ENCODE measurements at regions not wholly inside any gene's neighbourhood (a gene's known extent, or its start where the extent isn't known, plus 50 kb on each side); places are given as distances from the start of the nearest gene placed in this dataset.

- Histone ChIP-seq H3K4me2 (ENCODE audit: insufficient read depth, low read length) (no peak overlapping the region), H3K9me3 (ENCODE audit: insufficient read depth, low read length, severe bottlenecking) (peaks cover 24% of the 10 kb centered on the region), H3K9ac (ENCODE audit: low read depth, low read length) (no peak overlapping the region), H3K79me2 (ENCODE audit: insufficient read depth, low read length) (no peaks in the 10 kb centered on the region), H3K4me3 (ENCODE audit: low read depth in 1 of 2, low read length in 2 of 2) (no peak overlapping the region), H3K27me3 (ENCODE audit: insufficient read depth, low read length, poor library complexity) (no peaks in the 10 kb centered on the region), H4K20me1 (ENCODE audit: insufficient read depth, low read length) (no peaks in the 10 kb centered on the region), H2AFZ (ENCODE audit: low read depth, low read length) (no peak overlapping the region), H3K27ac (ENCODE audit: low read length) (no peak overlapping the region), H3K36me3 (ENCODE audit: insufficient read depth, low read length) (no peaks in the 10 kb centered on the region), H3K4me1 (ENCODE audit: insufficient read depth, low read length) (no peaks in the 10 kb centered on the region)
- DNase-seq (no peak), ATAC-seq (ENCODE audit: insufficient read depth, low read depth) (no peak)
- TF ChIP-seq CTCF (IDR thresholded peaks at IDR 0.05; ENCODE audit: borderline replicate concordance, extremely low read depth, low read length, poor library complexity, severe bottlenecking): no peak
- no peak for TF ChIP-seq EZH2 (IDR thresholded peaks at IDR 0.05; ENCODE audit: borderline replicate concordance, low read depth, low read length, severe bottlenecking)
Measured at GRCh38 chr6:166052837-166053236, 114.8 kb downstream of the TBXT start.

- H3K36me3 ChIP-seq (ENCODE audit: insufficient read depth, low read length): no peaks in the 10 kb centered on the region
- H3K27ac ChIP-seq (ENCODE audit: low read length): no peak overlapping the region
- DNase-seq (no peak), ATAC-seq (ENCODE audit: insufficient read depth, low read depth) (no peak)
- H3K9ac ChIP-seq (ENCODE audit: low read depth, low read length): no peak overlapping the region
- H3K79me2 ChIP-seq (ENCODE audit: insufficient read depth, low read length): no peaks in the 10 kb centered on the region
- H3K9me3 ChIP-seq (ENCODE audit: insufficient read depth, low read length, severe bottlenecking): peaks cover 24% of the 10 kb centered on the region
- H3K4me2 ChIP-seq (ENCODE audit: insufficient read depth, low read length): no peak overlapping the region
- no peaks in the 10 kb centered on the region for H4K20me1 ChIP-seq (ENCODE audit: insufficient read depth, low read length)
- TF ChIP-seq EZH2 (IDR thresholded peaks at IDR 0.05; ENCODE audit: borderline replicate concordance, low read depth, low read length, severe bottlenecking) (no peak), CTCF (IDR thresholded peaks at IDR 0.05; ENCODE audit: borderline replicate concordance, extremely low read depth, low read length, poor library complexity, severe bottlenecking) (no peak)
- H3K4me3 ChIP-seq (ENCODE audit: low read depth in 1 of 2, low read length in 2 of 2): no peak overlapping the region
- no peaks in the 10 kb centered on the region for H3K4me1 ChIP-seq (ENCODE audit: insufficient read depth, low read length)
- no peaks in the 10 kb centered on the region for H3K27me3 ChIP-seq (ENCODE audit: insufficient read depth, low read length, poor library complexity)
- no peak overlapping the region for H2AFZ ChIP-seq (ENCODE audit: low read depth, low read length)
Measured at GRCh38 chr6:166050559-166050958, 117.1 kb downstream of the TBXT start.

DNA sequence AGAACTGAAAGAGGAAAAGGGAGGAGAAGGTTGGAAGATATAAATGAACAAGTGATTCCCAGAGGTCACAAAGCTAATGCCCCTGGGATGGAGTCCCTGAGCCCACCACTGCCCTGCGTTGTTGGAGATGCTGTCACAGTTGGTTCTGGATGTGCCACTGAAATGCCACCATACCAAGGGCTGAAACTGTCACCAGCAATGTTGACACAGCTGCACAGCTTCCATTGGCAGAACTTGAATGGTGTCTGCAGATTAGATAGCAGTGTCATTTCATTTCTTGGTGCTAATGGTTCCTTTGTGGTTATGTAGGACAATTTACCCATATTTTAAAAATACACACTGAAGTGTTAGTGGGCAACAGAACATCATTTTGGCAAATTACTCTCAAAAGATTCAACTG is 120.7 kb downstream of the TBXT start:
- Histone ChIP-seq H3K27ac (ENCODE audit: low read length) (no peak overlapping the region), H2AFZ (ENCODE audit: low read depth, low read length) (no peak overlapping the region), H3K9me3 (ENCODE audit: insufficient read depth, low read length, severe bottlenecking) (peaks cover 4% of the 10 kb centered on the region)

More for the DNA sequence above, 120.7 kb downstream of the TBXT start:
- Histone ChIP-seq H3K27me3 (ENCODE audit: insufficient read depth, low read length, poor library complexity) (no peaks in the 10 kb centered on the region), H3K36me3 (ENCODE audit: insufficient read depth, low read length) (no peaks in the 10 kb centered on the region), H3K4me3 (ENCODE audit: low read depth in 1 of 2, low read length in 2 of 2) (no peak overlapping the region), H3K9ac (ENCODE audit: low read depth, low read length) (no peak overlapping the region), H3K4me2 (ENCODE audit: insufficient read depth, low read length) (no peak overlapping the region), H3K4me1 (ENCODE audit: insufficient read depth, low read length) (no peaks in the 10 kb centered on the region), H4K20me1 (ENCODE audit: insufficient read depth, low read length) (no peaks in the 10 kb centered on the region), H3K79me2 (ENCODE audit: insufficient read depth, low read length) (no peaks in the 10 kb centered on the region)
- TF ChIP-seq EZH2 (IDR thresholded peaks at IDR 0.05; ENCODE audit: borderline replicate concordance, low read depth, low read length, severe bottlenecking) (no peak), CTCF (IDR thresholded peaks at IDR 0.05; ENCODE audit: borderline replicate concordance, extremely low read depth, low read length, poor library complexity, severe bottlenecking) (no peak)
- ATAC-seq (ENCODE audit: insufficient read depth, low read depth) (no peak), DNase-seq (no peak)

Measured in DND-41 (cell line).